NCI-H510A treated with DMSO at 0.1 percent for 48 hours (cell line): ENCODE measurements at regions not wholly inside any gene's neighbourhood (a gene's known extent, or its start where the extent isn't known, plus 50 kb on each side); places are given as distances from the start of the nearest gene placed in this dataset.

Source experiments
- DNase-seq: peaks from one replicate; lab custom pipeline; 2025; lab: John Stamatoyannopoulos, UW

DNA sequence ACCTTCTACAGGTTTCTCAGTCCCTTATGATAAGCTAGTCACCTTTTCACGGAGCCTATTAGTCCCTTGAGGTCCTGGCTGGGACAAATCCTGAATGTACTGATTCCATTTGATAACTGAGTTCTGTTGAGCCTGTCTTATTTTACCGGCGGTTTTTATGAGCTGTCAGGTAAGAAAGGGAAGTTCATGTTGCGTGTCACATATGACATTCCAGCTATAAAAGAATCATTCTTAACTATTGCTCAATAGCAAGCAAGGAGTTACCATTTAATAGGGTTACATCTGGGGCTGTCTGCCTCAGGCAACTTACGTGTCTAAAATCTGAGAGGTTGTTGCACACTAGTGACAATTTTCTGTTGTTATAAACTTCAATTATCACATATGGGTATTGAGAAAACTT lies 394.6 kb downstream of the TECRL start:
- no peak for DNase-seq

DNA sequence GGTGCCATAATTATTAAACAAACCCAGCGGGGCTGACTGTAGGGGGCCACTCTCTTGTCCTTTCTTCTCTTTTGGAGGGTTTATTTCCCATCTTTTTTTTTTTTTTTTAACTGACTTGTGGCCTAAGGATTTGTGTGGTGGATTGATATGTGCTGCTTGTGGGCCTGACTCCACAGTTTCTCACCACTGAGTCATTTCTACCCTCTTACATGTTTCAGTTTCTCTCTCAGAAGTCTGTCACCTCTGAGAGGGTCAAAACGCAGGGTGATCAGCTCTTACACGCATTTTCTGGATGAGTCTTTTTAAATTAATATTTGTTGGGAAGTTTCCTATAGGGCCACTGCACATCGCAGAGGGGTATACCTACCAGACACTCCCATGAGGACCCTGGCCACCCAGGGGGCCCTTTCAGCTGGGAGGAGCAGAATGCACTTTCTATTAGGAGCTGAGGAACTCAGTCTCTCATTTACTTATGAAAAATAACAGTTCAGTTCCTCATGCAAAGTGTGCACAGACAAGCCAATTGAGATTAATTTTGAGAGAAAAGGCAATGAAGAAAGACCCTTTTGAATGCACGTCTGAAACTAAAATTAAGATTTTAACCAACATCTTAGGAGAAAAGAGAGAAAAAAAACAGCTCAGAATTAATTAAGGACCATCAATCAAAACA lies 407.9 kb downstream of the TECRL start:
- no peak for DNase-seq

DNA sequence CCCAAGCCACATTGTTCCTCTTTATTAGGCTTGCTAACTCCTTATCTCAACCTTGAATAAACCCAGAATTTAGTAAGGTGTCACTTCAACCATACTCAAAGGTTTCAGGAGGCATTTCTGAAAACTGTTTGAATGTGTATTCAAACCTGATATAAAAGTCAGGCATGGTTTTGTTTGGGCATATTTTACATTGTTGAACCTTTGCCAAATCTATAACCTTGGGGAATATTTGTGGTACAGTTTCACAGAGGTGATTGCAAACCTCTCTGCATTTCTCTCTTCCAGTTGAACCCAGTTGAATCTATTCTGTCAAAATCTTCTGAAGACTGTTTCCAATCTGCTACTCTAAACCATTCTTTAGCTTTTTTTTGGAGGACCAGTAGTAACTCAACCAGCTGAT lies 409.0 kb downstream of the TECRL start:
- no peak for DNase-seq

DNA sequence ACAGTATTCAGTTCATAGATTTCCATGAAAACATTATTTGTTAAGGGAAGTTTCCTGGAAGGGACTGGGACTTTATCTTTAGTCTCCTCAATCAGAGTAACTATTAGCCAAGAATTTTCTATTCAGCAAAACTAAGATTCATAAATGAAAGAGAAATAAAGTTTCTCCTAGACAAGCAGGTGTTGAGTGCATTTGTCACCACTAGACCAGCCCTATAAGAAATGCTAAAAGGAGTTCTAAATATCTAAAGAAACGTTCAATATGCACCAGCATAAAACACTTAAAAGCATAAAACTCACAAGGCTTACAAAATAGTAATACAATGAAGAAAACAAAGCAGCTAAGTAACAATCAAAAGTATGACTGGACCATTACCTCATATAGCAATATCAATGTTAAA lies 423.0 kb downstream of the TECRL start:
- no peak for DNase-seq

- no peak for DNase-seq
These were observed 426.0 kb downstream of the TECRL start for GRCh38 chr4:63983224-63983623.

- DNase-seq = no peak
These were observed 443.4 kb downstream of the TECRL start for GRCh38 chr4:63965875-63966274.

- peak; percentile 13 for DNase-seq
These were observed 466.5 kb downstream of the TECRL start for GRCh38 chr4:63942706-63943286.

DNA sequence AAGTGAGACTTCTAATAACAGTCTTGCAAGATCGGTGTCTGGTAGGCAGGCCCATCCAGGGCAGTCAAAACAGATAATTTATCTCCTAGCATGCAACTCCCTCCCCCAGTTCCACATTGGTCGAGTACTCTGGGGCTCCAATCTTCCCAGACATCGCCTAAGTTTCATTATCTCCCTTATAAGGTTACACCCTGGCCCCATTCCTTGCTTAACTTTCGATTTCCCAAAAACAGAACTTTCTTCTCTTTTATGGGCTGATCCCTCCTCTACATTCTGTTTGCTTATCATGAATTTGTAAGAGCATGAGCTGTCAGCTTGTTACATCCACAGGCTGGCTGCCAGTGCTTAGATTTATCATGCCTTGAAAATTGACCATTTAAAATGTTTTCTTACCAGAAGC lies 471.3 kb downstream of the TECRL start:
- no peak for DNase-seq

DNA sequence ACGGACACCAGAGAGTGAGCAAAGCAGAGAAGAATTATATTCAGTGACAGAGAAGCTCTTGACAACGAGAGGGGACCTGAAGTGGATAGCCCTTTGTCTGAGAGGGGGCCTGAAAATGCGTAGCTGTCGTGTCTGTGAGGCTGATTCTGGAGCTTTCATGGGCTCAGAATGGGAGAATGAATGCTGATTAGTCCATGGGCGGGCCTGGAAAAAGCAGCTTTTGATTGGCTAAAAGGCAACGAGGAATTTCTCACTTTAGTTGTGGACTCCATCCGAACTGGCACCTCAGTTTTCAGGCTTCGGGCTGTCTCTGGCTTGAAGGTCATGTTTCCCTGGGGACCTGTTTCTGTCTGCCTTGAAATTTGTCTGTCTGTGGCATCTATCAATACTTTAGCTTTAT lies 487.1 kb downstream of the TECRL start:
- DNase-seq = no peak

GRCh38 chr4:63921561-63921960 lies 487.7 kb downstream of the TECRL start:
- DNase-seq = no peak

DNA sequence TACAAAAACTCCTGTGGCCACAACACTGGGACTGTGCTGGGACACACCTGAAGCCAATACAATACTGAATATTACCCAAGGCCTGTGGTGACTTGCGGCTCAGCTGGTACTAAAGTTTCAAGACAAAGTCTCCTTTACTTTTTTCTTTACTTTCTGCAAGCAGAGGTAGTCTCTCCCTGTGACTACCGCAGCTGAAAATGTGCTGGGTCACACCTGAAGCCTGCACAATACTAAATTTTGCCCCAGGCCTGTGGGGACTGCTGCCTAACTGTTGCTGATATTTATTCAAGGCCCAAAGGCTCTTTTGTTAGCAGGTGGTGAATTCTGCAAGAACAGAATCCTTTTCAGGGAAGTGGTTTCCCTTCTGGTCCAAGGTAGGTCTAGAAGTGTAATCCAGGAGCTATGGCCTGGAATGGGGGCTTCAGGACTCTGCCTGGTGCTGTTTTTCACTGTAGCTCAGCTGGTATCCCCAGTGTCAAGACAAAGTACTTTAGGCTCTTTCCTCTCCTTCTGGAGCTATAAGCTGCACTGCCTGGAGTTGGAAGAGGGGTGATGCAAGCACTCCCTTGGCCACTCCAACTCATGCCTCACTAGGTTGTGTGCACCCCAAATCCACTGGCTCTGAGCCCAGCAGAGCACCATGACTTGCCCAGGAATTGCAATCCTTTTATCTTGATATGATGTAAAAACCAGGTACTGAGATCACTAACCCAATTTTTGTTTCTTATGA lies 489.4 kb downstream of the TECRL start:
- DNase-seq = no peak

DNA sequence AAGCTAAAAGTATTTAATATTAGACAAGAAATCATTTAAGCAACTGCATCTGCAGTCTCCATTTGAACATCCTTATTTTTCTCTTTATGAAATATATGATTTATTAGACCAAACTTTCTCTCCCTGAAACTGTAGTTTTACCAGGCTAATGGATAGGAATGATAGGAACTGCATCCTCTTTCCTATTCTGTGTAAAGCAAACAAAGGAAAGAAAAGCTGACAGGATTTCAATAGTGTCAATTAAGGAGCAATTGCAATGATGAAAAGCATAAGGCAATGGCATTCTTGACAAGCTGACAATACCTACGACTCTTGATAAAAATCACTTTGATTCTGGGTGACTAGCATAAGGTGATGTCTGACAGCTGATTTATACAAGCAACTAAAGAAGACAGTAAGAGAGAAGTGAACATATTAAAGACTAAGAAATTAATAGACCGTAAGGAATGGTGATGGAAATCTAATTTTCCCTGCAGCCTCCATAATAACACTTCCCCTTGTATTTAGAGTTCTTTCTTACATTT lies 502.5 kb downstream of the TECRL start:
- no peak for DNase-seq

DNA sequence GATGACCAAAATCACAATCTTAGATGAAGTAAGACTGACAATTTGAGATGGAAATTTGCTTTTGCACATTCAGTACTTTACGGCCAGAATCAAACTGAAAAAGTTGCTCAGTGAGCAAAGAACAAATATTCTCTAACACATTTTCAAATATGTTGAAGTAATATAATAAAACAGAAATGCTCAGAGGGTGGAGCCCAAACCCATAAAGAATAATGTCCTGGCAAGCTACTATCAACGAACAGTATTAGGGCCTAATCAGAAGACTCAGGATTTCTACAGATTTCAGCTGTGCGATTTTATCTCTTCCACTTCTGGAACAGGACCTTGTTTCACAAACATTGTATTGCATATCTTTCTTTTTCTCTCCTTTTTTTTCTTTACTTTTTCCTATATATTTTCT lies 505.0 kb downstream of the TECRL start:
- DNase-seq = no peak

DNA sequence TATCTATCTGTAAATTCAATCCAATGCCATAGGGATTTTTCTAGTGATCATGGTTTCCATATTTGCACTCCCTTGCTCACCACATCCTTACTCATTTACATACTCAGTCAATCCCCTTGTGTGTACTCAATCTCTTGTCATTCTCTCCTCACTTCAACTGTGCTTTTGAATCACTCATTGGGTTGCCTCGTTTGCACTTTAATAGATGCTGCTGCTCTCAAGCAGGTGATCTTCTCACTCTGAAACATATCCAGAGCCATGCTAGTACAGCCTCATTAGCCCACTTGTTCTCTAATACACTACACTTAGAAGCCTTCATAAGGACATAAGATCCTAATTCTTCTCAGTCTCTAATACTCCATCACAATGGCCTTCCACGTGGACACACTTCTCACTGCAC lies 507.9 kb downstream of the TECRL start:
- no peak for DNase-seq

GRCh38 chr4:63898961-63899360 lies 510.3 kb downstream of the TECRL start:
- no peak for DNase-seq

GRCh38 chr4:63894161-63894560 lies 515.1 kb downstream of the TECRL start:
- no peak for DNase-seq

- DNase-seq = no peak
These were observed 539.9 kb downstream of the TECRL start for GRCh38 chr4:63869370-63869769.

DNA sequence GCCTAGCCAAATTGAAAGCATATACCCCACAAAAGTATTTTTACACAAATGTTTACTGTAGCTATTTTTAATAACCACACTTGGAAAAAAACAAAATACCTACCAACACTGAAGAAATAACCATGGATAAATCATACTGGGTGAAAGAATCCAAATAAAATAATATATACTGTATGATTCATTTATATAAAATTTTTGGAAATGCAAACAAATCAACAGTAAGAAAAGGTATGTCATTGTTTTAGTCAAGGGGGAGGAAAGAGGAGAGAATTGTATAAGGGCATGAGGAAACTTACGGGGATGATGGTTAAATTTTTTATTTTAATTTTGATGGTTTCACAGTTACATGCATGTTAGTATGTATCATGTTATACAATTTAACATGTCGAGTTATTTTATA lies 557.8 kb downstream of the TECRL start:
- DNase-seq = no peak

DNA sequence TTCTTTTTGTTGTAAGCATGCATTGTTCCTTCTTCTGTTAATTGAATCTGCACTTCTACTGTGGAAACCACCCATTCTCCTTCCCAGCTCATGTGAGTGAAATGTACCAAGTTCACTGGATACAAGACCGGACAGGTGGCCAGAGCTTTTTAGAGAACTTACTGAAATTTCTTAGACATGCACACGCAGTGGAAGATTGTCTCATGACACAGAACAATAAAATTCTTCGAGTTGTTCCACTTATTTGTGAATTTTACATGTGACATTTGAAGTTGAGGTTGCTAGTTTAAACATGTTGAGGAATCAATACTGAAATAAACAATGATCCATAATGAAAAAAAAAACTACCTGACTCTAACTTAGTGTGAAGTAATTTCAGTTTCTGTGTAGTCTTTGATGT lies 568.0 kb downstream of the TECRL start:
- DNase-seq = no peak

GRCh38 chr4:63831590-63832155 lies 577.6 kb downstream of the TECRL start:
- DNase-seq = no peak

GRCh38 chr4:63817196-63817865 lies 591.9 kb downstream of the TECRL start:
- DNase-seq = no peak

GRCh38 chr4:63814171-63814964 lies 594.9 kb downstream of the TECRL start:
- DNase-seq = no peak
